Glutamatergic neuron (in vitro differentiated cells): ENCODE measurements at regions not wholly inside any gene's neighbourhood (a gene's known extent, or its start where the extent isn't known, plus 50 kb on each side); places are given as distances from the start of the nearest gene placed in this dataset.

Source experiments
- DNase-seq: peaks from one replicate; pipeline ENCODE4 v3.0.0; 2022
- H3K27ac Mint-ChIP-seq: one replicate; pipeline ENCODE4 v1.8.0; 2020; ENCODE audit warnings: mild to moderate bottlenecking, mixed read lengths, inconsistent platforms; ENCODE audit not compliant: unreplicated experiment
- H3K27me3 Mint-ChIP-seq: one replicate; pipeline ENCODE4 v1.8.0; 2020; ENCODE audit warnings: mild to moderate bottlenecking, moderate library complexity, mixed read lengths, inconsistent platforms; ENCODE audit not compliant: unreplicated experiment
- H3K36me3 Mint-ChIP-seq: one replicate; pipeline ENCODE4 v1.8.0; 2020; ENCODE audit warnings: mild to moderate bottlenecking, mixed read lengths, inconsistent platforms; ENCODE audit not compliant: unreplicated experiment
- H3K4me1 Mint-ChIP-seq: one replicate; pipeline ENCODE4 v1.8.0; 2020; ENCODE audit warnings: mild to moderate bottlenecking, low read depth, mixed read lengths, inconsistent platforms; ENCODE audit not compliant: unreplicated experiment
- H3K4me3 Mint-ChIP-seq: one replicate; pipeline ENCODE4 v1.8.0; 2020; ENCODE audit warnings: mild to moderate bottlenecking, mixed read lengths, inconsistent platforms; ENCODE audit not compliant: unreplicated experiment
- H3K9me3 Mint-ChIP-seq: one replicate; pipeline ENCODE4 v1.8.0; 2020; ENCODE audit warnings: mild to moderate bottlenecking, moderate library complexity, mixed read lengths, inconsistent platforms; ENCODE audit not compliant: unreplicated experiment
- TF ChIP-seq, protein P1 (sequence below): fragments of 200-600 bp; sonication (generic); IDR thresholded peaks from one replicate; pipeline ENCODE4 v1.5.0; 2021; ENCODE audit not compliant: partially characterized antibody, unreplicated experiment

DNA sequence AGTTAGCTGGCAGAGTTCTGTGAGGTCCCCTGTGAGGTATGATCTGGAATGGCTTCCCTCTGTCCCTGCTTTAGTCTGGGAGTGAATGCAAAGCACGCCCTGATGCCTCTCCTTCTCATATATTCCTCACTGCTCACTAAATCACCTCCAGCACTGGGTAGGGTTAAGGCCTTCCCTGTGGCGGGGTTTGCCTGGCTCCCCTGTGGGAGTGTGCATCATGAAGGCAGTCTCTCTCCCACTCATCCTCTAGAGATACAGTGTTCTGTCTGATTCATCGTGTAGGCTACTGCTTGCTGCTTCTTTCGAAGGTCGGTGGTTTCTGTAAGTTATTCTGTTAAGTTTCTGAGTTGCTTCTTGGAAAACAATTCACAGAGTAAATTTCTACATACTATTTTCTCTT lies 420.0 kb upstream of the EYS start:
- H3K27ac Mint-ChIP-seq, result no peak overlapping the region

DNA sequence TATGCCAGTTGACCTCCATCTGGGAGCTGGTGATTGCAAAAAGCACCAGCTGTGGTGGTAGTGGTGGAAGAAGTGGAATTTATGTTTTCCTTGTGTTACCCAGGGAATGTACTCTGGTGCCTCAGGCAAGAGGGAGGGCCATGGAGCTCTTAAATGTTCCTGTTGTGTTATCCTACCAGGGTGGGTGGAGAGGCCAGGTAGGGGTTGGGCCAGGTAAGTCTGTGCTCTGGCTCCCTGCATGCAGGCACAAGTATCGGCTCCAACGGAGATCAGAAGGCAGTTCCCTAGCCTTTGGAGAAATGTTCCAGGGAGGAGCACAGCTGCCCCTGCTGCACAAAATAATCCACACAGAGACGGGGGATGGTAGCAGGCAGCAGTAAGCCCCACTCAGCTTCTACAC lies 419.3 kb upstream of the EYS start:
- no peak for DNase-seq
- Mint-ChIP-seq H3K4me1 (peaks cover 11% of the 10 kb centered on the region), H3K36me3 (no peaks in the 10 kb centered on the region), H3K27ac (peak overlapping the region; percentile 18), H3K4me3 (no peak overlapping the region), H3K9me3 (peaks cover 1% of the 10 kb centered on the region), H3K27me3 (no peaks in the 10 kb centered on the region)
- TF ChIP-seq, protein P1, sequence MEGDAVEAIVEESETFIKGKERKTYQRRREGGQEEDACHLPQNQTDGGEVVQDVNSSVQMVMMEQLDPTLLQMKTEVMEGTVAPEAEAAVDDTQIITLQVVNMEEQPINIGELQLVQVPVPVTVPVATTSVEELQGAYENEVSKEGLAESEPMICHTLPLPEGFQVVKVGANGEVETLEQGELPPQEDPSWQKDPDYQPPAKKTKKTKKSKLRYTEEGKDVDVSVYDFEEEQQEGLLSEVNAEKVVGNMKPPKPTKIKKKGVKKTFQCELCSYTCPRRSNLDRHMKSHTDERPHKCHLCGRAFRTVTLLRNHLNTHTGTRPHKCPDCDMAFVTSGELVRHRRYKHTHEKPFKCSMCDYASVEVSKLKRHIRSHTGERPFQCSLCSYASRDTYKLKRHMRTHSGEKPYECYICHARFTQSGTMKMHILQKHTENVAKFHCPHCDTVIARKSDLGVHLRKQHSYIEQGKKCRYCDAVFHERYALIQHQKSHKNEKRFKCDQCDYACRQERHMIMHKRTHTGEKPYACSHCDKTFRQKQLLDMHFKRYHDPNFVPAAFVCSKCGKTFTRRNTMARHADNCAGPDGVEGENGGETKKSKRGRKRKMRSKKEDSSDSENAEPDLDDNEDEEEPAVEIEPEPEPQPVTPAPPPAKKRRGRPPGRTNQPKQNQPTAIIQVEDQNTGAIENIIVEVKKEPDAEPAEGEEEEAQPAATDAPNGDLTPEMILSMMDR, result no peak

More for the DNA sequence above, 420.0 kb upstream of the EYS start:
- TF ChIP-seq, protein P1, result no peak
- DNase-seq, result no peak
- H3K36me3 Mint-ChIP-seq, result no peaks in the 10 kb centered on the region
- peaks cover 11% of the 10 kb centered on the region for H3K4me1 Mint-ChIP-seq
- H3K9me3 Mint-ChIP-seq, result peaks cover 1% of the 10 kb centered on the region
- H3K27me3 Mint-ChIP-seq, result no peaks in the 10 kb centered on the region
- H3K4me3 Mint-ChIP-seq, result no peak overlapping the region

DNA sequence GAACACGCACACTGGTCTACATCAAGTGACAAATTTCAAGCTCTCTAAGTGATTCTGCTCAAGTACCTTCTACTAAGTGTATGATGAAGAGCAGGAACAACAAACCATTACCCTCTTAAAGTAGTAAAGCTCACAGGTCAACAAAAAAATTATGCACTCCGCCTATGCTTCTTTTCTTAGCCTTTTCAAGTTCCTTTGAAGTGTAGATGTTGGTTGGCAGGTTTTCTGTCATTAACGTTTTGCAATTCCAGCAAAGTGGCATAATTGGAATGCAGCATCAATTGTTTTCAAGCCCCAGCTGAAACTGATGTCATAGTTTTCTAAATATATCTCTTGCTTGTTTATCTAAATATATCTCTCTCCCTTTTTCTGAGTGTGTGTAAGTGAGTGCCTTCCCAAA lies 396.9 kb upstream of the EYS start:
- H3K4me1 Mint-ChIP-seq, result peaks cover 1% of the 10 kb centered on the region
- TF ChIP-seq, protein P1, result no peak
- H3K27ac Mint-ChIP-seq, result no peak overlapping the region
- H3K9me3 Mint-ChIP-seq, result peaks cover 3% of the 10 kb centered on the region
- H3K36me3 Mint-ChIP-seq, result no peaks in the 10 kb centered on the region
- H3K4me3 Mint-ChIP-seq, result no peak overlapping the region
- no peaks in the 10 kb centered on the region for H3K27me3 Mint-ChIP-seq
- no peak for DNase-seq

DNA sequence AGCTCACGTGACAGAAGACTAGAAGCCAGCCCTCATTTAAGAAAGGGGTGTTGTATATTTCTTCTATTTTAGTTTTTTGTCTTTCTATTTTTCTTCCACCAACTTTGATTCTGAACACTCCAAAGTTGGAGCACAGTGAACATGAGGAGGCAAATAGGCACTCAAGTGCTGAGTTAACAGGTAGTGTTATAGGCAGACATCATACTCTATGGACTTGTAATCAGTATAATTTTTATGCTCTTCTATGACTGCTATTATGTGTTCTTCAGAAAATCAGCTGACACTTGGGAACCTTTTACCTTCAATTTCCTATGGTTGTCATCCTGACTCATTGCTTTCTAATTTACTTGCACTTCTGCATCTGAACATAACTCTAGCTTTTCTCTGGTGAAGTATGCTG lies 396.3 kb upstream of the EYS start:
- Mint-ChIP-seq H3K36me3 (no peaks in the 10 kb centered on the region), H3K9me3 (peaks cover 3% of the 10 kb centered on the region), H3K27me3 (no peaks in the 10 kb centered on the region), H3K4me1 (no peaks in the 10 kb centered on the region), H3K4me3 (no peak overlapping the region), H3K27ac (no peak overlapping the region)
- DNase-seq, result no peak
- TF ChIP-seq, protein P1, result no peak

DNA sequence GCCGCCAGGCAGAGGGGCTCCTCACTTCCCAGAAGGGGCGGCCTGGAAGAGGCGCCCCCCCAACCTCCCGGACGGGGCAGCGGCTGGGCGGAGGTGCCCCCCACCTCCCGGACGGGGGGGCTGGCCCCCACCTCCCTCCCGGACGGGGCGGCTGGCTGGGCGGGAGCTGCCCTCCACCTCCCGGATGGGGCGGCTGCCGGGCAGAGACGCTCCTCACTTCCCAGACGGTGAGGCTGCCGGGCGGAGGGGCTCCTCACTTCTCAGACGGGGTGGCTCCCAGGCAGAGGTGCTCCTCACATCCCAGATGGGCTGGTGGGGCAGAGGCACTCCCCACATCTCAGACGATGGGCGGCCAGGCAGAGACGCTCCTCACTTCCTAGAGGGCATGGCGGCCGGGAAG lies 389.7 kb upstream of the EYS start:
- peaks cover 4% of the 10 kb centered on the region for H3K9me3 Mint-ChIP-seq
- H3K4me1 Mint-ChIP-seq, result no peaks in the 10 kb centered on the region
- no peak overlapping the region for H3K4me3 Mint-ChIP-seq
- H3K36me3 Mint-ChIP-seq, result peaks cover 5% of the 10 kb centered on the region
- no peak for DNase-seq
- H3K27me3 Mint-ChIP-seq, result no peaks in the 10 kb centered on the region
- H3K27ac Mint-ChIP-seq, result no peak overlapping the region
- TF ChIP-seq, protein P1, result no peak
